NCI-H187 treated with DMSO at 0.1 percent for 48 hours (cell line): ENCODE measurements at regions not wholly inside any gene's neighbourhood (a gene's known extent, or its start where the extent isn't known, plus 50 kb on each side); places are given as distances from the start of the nearest gene placed in this dataset.

Experiments
- DNase-seq: peaks from one replicate; lab custom pipeline; 2025; lab: John Stamatoyannopoulos, UW

GRCh38 chr4:182193311-182193710 is 49.9 kb upstream of the TENM3 start:
- DNase-seq = no peak
